DOHH2 (cell line): ENCODE measurements at regions not wholly inside any gene's neighbourhood (a gene's known extent, or its start where the extent isn't known, plus 50 kb on each side); places are given as distances from the start of the nearest gene placed in this dataset.

ENCODE experiments used
- CTCF ChIP-seq: fragments of 200-600 bp; sonication (generic); IDR thresholded peaks from one replicate; pipeline ENCODE4 v1.5.1; 2014; ENCODE audit warnings: antibody characterized with exemption, mild to moderate bottlenecking, low read depth, low read length; ENCODE audit not compliant: poor library complexity, severe bottlenecking
- EZH2phosphoT487 ChIP-seq: fragments of 200-600 bp; sonication (generic); IDR thresholded peaks from 2 replicates; pipeline ENCODE4 v1.6.1; 2017; ENCODE audit warnings: borderline replicate concordance, mild to moderate bottlenecking, antibody characterized with exemption, low read length, moderate library complexity, mixed read lengths

- no peak for TF ChIP-seq CTCF
- no peak for TF ChIP-seq EZH2phosphoT487
Observed at GRCh38 chr3:105118905-105119304, 247.8 kb upstream of the ALCAM start.
